GM19324 (cell line): ENCODE measurements at regions not wholly inside any gene's neighbourhood (a gene's known extent, or its start where the extent isn't known, plus 50 kb on each side); places are given as distances from the start of the nearest gene placed in this dataset.
A peak's percentile ranks its signal among the peaks of the same experiment; 100 is the strongest.

ENCODE experiments used
- ATAC-seq: cut with Tn5 transposase; IDR thresholded peaks from one replicate; pipeline ENCODE4 v1.9.1; 2021; ENCODE audit warnings: mild to moderate bottlenecking, moderate library complexity; ENCODE audit not compliant: unreplicated experiment, low FRiP score

- ATAC-seq: no peak
Observed at GRCh38 chr7:155201325-155202087, 96.2 kb upstream of the INSIG1 start.

- no peak for ATAC-seq
Observed at GRCh38 chr7:155202106-155202871, 95.4 kb upstream of the INSIG1 start.

GRCh38 chr7:155203059-155203881 lies 94.4 kb upstream of the INSIG1 start:
- ATAC-seq: no peak

- ATAC-seq: no peak
Observed at GRCh38 chr7:155203882-155204691, 93.6 kb upstream of the INSIG1 start.

- no peak for ATAC-seq
Observed at GRCh38 chr7:155204744-155205367, 92.8 kb upstream of the INSIG1 start.

- peak; percentile 91 for ATAC-seq
Observed at GRCh38 chr7:155205368-155206317, 92.0 kb upstream of the INSIG1 start.

GRCh38 chr7:155206318-155207020 lies 91.2 kb upstream of the INSIG1 start:
- ATAC-seq: peak; percentile 43

GRCh38 chr7:155207326-155208002 lies 90.2 kb upstream of the INSIG1 start:
- ATAC-seq: no peak

GRCh38 chr7:155208681-155209477 lies 88.8 kb upstream of the INSIG1 start:
- ATAC-seq: no peak

- ATAC-seq: no peak
Observed at GRCh38 chr7:155209478-155210319, 88.0 kb upstream of the INSIG1 start.

GRCh38 chr7:155210356-155210755 lies 87.3 kb upstream of the INSIG1 start:
- no peak for ATAC-seq

- no peak for ATAC-seq
Observed at GRCh38 chr7:155211173-155211572, 86.5 kb upstream of the INSIG1 start.

- ATAC-seq: no peak
Observed at GRCh38 chr7:155211761-155212160, 85.9 kb upstream of the INSIG1 start.

GRCh38 chr7:155212301-155213015 lies 85.2 kb upstream of the INSIG1 start:
- ATAC-seq: no peak

GRCh38 chr7:155213385-155213784 lies 84.3 kb upstream of the INSIG1 start:
- ATAC-seq: no peak
